ENCODE measurements at regions not wholly inside any gene's neighbourhood (a gene's known extent, or its start where the extent isn't known, plus 50 kb on each side); places are given as distances from the start of the nearest gene placed in this dataset.

DNA sequence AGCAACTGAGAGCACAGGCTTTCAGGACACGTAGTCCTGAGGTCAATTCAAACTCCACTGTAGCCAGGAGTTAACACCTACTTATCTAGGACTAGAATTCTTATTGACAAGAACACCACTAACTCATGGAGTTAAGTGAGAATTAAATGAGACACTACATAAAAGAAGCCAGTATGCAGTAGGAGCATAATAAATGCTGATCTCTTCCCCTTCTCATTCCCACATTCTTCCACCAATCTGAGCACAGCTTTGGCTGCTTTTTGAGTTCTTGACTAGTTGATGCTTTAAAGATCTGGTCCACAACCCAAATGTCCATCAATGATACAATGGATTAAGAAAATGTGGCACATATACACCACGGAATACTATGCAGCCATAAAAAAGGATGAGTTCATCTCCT lies 55.2 kb downstream of the TTC32 start:
- no peak for DNase-seq (ENCODE audit: low read depth)
- no peak overlapping the region for H3K4me3 ChIP-seq (ENCODE audit: low read depth, low read length)
- TF ChIP-seq, protein P1, sequence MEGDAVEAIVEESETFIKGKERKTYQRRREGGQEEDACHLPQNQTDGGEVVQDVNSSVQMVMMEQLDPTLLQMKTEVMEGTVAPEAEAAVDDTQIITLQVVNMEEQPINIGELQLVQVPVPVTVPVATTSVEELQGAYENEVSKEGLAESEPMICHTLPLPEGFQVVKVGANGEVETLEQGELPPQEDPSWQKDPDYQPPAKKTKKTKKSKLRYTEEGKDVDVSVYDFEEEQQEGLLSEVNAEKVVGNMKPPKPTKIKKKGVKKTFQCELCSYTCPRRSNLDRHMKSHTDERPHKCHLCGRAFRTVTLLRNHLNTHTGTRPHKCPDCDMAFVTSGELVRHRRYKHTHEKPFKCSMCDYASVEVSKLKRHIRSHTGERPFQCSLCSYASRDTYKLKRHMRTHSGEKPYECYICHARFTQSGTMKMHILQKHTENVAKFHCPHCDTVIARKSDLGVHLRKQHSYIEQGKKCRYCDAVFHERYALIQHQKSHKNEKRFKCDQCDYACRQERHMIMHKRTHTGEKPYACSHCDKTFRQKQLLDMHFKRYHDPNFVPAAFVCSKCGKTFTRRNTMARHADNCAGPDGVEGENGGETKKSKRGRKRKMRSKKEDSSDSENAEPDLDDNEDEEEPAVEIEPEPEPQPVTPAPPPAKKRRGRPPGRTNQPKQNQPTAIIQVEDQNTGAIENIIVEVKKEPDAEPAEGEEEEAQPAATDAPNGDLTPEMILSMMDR (IDR thresholded peaks at IDR 0.05; ENCODE audit: insufficient read depth, low read depth, low read length, missing control alignments): no peak

DNA sequence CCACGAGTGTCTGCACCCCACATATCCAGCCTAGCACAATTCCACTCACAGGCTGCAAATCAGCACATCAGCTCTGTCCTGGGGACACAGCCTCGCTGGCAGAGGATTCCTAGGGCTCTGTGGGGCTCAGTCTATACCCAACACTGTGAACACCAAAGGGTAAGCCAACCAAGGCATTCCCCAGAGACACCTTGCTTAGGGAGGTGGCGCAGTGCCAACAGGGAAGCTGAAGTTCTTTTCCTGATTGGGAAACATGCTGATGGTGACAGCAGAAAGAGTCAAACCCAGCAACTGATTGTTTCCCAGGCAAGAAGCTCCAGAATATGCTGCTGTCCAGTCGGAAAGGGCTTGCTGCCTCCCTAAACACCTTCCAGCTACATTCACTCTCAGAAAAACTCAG lies 55.8 kb downstream of the TTC32 start:
- no peak overlapping the region for H3K4me3 ChIP-seq (ENCODE audit: low read depth, low read length)
- DNase-seq (ENCODE audit: low read depth): no peak
- TF ChIP-seq, protein P1 (IDR thresholded peaks at IDR 0.05; ENCODE audit: insufficient read depth, low read depth, low read length, missing control alignments): no peak

DNA sequence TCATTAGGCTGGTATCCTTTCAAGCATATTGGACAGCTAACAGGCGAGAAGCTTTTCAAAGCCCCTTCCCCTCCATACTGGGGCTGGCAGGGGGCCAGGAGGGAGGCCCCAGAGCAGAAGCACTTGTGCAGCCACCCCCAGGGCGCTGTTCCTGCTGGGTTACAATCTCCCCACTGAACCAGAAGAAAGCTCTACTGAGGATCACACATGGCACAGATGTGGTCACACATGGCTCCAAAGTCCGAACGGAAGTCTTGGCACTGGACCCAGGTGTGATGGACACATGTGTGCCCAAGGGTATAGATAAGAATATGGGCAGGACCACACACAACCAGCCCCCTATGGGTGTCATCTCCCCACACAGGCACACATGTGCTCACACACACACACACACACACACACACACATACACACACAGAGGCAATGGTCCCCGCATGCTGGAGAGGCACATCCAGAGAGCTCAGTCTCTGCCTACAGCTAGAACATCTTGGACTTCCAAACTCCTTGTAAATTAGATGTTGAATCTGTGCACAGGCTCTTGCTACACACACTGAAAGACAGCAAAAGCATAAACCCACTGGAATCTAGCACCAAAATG lies 56.4 kb downstream of the TTC32 start:
- H3K4me3 ChIP-seq (ENCODE audit: low read depth, low read length): no peak overlapping the region
- TF ChIP-seq, protein P1 (IDR thresholded peaks at IDR 0.05; ENCODE audit: insufficient read depth, low read depth, low read length, missing control alignments): no peak
- no peak for DNase-seq (ENCODE audit: low read depth)

DNA sequence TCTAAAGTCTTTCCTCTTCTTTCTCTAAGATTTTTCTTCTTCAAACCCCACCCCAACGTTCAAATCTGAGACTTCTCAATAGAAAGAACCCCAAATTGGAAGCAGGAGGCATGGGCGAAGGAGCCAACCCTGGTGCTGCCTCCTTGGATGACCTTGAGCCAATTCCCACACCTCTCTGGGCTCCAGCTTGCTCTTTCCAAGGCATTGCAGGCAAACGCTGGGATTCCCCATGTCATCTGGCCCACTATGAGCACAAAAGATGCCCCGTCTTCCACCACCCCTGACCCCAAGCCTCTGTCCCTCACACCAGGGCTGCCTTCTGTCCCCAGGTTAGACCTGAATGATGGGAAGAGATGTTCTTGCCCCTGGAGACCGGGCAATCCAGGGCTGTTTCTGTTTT lies 57.0 kb downstream of the TTC32 start:
- TF ChIP-seq, protein P1 (IDR thresholded peaks at IDR 0.05; ENCODE audit: insufficient read depth, low read depth, low read length, missing control alignments): no peak
- no peak for DNase-seq (ENCODE audit: low read depth)

DNA sequence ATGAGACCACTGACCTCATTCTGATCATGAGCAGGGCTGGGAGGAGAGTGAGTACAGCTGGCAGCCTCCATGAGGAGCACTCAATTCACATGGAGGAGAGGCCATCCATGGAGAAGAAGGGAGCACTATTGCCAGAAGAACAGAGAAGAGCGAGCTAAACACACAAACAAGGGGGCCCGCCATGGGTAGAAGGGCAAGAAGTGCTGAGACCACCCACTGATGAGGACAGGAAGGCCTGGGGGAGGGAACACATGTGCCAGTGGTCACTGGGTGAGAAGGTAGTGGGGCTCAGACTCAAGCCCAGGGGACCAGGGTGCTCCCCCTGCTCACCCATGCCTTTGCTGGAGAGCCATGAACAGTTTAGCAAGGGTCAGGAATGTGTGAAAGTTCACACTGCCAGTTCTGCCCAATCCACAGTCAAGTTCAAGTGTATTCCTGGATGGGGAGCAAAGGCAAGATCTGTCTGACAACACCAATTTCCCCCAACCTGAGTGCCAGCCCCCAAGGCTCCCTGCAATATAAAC lies 57.7 kb downstream of the TTC32 start:
- TF ChIP-seq, protein P1 (IDR thresholded peaks at IDR 0.05; ENCODE audit: insufficient read depth, low read depth, low read length, missing control alignments): no peak
- no peak overlapping the region for H3K4me3 ChIP-seq (ENCODE audit: low read depth, low read length)
- DNase-seq (ENCODE audit: low read depth): no peak

More for the DNA sequence above, 57.0 kb downstream of the TTC32 start:
- H3K4me3 ChIP-seq (ENCODE audit: low read depth, low read length): no peak overlapping the region

DNA sequence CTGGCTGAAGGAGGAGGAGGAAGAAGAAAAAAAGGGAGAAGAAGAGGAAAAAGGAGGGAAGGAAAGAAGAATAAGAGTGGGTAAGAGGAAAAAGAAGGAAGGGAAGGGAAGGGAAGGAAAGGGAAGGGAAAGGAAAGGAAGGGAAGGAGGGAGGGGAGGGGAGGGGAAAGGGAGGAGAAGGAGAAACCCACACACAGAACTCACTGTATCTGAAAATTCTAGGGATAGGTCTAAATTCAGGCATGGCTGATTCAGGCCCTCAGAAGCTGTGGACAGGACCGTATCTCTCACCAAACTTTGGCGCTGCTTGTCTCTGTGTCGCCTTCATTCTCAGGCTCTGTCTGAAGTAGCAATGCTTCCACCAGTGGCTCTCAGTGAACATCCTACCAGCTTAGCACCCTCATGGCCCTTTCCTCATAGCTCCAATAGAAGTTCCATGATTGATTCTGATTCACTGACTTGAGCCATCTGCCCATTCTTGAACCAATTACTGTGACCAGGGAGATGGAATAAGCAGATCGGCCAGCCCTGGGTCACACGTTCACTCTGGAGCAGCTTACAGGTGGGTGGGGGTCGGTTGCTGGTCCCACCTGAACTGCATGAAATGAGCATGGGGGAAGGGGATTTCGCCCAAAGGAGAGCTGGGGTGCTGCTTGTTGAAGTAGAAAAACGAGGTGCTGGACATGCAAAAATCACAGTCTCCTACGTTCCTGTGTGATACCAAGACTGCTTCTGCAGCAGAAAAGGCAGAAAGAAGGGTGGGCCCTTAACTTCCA lies 59.7 kb downstream of the TTC32 start:
- TF ChIP-seq, protein P1 (IDR thresholded peaks at IDR 0.05; ENCODE audit: insufficient read depth, low read depth, low read length, missing control alignments): no peak
- no peak overlapping the region for H3K4me3 ChIP-seq (ENCODE audit: low read depth, low read length)
- DNase-seq (ENCODE audit: low read depth): no peak
